ENCODE measurements at regions not wholly inside any gene's neighbourhood (a gene's known extent, or its start where the extent isn't known, plus 50 kb on each side); places are given as distances from the start of the nearest gene placed in this dataset.
"Not testable (repeated sequence)": the region's sequence is repeated elsewhere in the genome, so short reads cannot be mapped to it uniquely, and the experiment has no call there.

DNA sequence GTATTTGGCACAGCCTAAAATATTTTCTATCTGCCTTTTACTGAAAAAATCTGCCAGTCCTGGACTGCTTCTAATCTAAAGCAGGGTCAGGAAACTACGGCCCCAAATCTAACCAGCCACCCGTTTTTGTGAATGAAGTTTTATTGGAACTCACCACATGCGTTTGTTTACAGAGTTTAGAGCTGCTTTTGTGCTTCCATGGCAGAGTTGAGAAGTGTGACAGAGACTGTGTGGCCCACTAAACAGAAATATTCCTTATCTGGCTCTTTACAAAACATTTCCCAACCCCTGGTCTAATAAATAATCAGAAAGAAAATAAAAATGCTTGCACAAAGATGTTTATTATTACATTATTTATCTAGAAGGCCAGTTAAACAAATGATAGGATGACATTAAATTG is 110.2 kb downstream of the COPRS start:
- DNase-seq (ENCODE audit: low spot score) = no peak

DNA sequence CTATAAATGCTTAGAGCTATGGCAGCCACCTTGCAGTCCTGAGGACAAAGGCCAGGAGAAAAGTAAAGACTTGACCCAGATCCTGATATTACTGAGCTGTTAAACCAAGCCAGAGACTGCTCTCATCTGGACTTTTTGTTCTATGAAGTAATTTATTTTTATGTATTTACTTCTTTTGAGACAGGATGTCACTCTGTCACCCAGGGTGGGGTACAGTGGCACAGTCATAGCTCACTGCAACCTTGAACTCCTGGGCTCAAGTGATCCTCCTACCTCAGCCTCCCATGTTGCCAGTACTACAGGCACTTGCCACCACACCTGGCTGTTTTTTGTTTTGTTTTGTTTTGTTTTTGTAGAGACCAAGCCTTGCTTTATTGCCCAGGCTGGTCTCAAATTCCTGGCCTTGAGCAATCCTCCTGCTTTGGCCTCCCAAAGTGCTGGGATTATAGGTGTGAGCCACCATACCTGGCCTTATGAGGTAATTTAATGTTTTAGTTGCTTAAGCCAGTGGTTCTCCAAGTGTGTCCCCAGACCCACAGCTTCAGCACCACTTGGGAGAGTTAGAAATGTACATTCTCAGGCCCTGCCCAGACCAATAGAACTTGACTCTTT is 112.1 kb downstream of the COPRS start:
- DNase-seq (ENCODE audit: low spot score) = no peak

DNA sequence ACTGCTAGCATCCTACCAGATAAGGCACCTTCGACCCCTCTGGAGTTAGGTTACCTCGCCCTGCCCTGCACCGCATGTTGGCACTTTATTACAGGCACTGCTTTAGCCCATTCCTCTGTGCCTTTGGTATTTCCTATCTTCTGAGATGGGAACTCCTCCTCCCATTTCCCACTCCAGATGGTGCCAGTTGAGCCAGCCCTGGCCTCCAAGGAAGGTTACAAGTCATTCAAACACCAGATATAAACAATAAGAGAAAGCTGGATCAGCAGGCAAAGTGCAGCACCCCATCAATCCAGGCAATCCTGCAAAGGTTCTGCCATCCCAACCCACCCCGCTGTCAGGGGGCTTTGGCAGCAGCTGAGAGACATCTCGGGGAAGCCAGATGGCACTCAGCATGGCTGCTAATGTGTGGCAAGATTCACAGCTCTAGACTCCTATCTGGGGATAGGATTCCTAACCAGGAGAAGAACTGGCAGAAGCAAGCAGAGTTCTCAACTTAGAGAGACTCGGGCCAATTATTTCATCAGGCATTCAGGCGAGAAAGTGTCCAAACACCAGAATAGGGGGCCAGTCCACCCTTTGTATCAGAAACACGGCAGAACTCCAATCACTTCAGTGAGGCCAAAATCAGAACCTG is 113.0 kb downstream of the COPRS start:
- DNase-seq (ENCODE audit: low spot score) = no peak

DNA sequence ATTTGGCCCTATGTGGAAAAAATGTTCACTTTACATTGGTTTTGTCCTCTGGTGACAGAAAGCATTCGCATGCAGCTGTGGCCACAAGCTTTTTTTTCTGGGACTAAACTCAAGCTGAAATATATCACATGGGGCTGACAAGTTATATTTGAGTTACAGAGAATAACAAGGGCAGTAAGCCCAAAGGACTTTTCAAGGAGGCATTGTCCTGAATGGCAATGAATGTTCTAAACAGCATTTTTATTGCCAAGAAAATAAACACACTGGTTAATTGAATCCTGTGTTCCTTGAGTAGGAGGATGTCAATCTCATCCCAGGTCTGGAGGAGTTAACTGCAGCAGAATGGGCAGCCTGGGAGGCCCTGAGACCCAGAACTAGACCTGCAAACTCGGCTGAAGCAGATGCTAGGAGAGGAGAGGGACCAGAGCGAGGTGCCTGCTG is 114.5 kb downstream of the COPRS start:
- no peak for DNase-seq (ENCODE audit: low spot score)

DNA sequence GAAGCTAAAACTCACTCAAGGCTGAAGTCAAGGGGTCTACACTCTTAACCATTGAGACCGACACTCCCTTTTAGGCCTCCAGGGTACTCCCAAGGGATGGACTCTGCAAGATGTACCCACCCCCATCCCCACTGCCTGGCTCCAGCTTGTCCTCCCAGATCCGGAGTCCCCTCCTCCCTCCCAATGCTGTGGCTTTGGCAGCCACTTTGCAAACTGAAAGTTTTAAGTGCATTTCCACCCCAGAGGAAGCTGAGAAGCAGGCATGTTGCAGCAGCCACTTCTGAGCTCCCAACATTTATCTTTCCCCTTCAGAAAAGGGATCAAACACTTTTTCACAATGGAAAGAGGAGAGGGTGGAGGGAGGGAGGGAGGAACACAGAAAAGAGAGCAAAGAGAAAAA is 115.2 kb downstream of the COPRS start:
- DNase-seq (ENCODE audit: low spot score) = no peak

DNA sequence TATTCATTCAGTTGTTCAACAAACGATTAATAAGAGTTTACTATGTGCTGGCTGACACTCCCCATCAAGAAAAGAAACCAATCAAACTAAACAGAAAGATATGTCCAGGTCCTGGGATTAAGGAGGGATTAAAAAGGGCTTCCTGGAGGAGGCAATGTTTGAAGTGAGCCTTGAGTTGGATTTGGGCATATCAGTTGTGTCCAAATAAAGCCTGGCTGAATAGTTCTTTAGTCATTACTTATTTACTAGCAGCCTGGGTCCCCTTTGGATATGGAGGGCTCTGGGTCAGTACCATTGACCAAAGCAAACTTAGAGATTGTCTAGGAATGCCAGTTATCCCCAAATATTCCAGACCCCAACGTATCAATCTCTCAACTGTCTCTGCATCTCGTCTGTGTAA is 117.7 kb downstream of the COPRS start:
- DNase-seq (ENCODE audit: low spot score) = no peak

DNA sequence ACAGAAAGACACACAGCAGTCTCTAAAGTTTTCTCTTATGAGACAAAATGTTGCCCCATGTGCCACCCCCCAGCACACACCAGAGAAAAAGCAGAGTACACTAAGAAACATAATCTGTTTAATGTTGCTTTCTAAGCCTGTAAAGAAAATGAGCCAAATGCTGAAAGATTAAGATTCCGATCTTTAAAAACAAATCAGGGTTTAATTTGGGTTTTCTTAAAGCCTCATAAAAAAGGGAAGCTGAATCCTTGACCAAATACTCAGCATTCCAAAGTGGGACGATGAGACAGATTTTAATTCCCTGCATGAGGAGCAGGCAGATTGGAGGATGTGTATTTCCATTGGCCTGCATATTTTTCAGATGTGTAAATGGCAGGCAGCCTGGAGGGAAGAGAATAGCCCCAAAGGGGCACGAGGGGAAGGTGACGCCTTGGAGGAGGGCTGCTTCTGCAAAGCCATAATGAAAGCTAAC is 118.4 kb downstream of the COPRS start:
- peak; percentile 33 for DNase-seq (ENCODE audit: low spot score)

DNA sequence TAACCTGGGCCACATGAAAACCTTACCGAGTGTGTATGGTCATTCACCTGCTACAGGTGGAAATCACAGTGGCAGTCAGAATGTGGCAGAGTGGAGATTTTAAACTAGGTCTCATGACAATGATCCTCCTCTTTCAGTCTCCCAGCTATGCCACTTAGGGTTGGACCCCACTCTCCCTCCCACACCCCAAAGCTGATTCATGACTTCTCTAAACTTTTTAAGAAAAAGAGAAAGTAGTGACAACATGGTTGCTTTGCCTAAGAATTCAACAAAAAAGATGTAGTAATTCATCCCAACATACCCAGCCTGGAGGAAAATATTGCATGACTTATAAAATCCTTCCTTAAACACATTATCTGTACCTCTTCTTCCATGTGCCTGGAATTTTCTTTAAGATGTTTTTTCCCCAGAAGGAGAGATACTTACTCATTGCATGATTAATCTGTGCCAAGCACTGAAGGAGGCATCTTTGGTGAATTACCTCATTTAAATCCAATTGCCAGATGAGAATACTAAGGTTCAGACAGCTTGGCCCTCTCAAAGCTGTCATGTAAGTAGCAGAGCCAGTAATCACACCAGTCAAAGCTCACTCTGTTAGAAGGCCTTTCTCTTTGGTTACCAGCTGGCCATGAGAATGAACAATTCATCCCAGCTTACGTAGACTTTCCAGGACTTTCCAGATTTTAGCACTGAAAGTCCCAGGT is 119.9 kb downstream of the COPRS start:
- DNase-seq (ENCODE audit: low spot score) = no peak

DNA sequence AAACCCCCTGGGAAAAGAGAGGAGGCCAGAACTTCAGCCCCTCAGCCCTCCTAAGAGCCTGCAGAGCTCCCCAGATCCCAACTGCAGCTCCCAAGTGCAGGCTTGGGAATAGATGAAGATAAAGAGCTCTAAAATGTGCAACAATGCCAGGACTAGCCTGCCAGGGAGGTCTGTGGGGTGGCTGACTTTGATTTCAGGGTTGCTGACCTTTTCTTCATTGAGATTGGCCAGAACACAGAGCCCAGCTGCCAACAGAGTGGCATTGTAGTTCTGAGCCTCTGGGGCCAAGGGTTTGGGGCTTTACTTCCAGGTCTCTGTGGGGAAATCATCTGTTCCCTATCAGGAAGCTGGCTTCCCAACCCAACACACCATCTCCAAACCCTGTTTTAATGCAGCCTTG is 120.6 kb downstream of the COPRS start:
- DNase-seq (ENCODE audit: low spot score) = no peak

DNA sequence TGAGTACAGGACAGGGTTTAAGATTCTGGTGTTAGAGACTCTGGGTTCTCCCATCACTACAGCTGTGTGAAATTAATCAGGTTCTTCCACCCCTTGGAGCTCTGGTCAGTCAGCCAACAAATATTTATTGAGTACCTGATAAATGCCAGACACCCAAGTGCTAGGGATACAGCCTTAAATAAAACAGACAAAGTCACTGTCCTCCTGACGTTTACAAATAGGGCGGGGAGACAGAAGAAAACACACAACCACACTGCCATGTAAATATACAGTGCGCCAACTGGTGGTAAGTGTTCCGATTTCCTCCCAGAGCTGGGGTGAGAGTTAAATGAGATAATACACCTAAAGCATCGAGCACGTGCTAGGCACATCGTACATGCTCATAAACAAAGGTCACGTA is 121.0 kb downstream of the COPRS start:
- no peak for DNase-seq (ENCODE audit: low spot score)

DNA sequence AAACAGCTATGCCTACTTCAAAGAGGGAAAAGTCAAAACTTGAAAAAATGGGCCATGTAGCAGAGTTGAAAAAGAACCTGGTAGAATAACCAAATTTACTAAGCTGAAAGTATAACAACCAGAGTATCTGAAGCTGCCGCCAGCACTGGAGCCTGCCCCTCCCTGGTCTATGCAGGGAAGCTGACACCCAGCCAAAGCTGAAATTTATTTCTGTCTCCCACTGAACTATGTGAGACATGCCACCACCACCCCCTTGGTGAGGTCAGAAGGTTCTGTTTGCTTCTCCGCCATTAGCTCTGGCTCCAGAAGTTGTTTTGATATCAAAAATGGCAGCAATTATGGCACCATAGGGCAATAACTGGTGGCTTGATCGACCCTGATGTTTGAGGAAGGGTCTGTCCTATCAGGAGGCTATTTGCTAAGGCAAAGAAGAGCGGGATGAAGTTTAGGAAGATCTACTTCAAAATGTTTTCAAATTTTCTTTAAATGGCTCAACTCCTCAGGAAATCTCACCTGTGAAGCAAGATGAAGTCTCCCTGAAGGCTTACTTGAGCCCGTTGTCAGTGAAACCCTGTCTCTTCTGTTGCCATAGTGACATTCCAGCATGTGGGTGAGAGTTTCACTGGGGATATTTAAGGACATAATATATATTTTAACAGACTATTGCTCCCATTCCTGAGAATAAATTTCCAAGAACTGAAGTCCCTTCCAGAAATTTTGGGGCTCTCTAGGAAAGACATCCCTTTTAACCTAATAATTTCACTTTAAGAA is 122.0 kb downstream of the COPRS start:
- DNase-seq (ENCODE audit: low spot score) = no peak

DNA sequence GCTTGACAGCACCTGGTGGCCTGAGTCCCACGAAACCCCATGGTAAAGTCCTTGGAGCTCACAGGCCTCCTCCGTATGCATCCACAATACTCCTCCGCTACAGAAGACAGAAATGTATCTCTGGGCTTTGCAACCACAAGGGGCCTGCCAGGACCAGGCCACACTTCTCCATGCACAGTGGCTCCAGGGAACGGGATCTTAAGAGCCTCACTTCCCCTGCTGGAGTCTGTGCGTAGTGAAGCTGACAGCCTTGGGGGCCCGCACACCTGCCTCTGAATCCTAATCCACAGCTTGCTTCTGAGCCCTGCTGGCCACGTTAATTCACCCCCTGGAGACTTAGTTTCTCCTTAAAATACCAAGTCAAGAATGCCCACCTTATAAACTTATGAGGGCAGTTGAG is 125.7 kb downstream of the COPRS start:
- no peak for DNase-seq (ENCODE audit: low spot score)

DNA sequence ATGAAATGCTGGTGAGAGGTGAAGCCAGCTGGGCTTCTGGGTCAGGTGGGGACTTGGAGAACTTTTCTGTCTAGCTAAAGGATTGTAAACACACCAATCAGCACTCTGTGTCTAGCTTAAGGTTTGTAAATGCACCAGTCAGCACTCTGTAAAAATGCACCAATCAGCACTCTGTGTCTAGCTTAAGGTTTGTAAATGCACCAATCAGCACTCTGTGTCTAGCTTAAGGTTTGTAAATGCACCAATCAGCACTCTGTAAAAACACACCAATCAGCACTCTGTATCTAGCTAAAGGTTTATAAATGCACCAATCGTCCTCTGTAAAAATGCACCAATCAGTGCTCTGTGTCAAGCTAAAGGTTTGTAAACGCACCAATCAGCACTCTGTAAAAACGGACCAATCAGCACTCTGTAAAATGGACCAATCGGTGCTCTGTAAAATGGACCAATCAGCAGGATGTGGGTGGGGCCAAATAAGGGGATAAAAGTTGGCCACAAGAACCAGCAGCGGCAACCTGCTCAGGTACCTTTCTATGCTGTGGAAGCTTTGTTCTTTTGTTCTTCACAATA is 127.4 kb downstream of the COPRS start:
- DNase-seq (ENCODE audit: low spot score) = not testable (repeated sequence)

DNA sequence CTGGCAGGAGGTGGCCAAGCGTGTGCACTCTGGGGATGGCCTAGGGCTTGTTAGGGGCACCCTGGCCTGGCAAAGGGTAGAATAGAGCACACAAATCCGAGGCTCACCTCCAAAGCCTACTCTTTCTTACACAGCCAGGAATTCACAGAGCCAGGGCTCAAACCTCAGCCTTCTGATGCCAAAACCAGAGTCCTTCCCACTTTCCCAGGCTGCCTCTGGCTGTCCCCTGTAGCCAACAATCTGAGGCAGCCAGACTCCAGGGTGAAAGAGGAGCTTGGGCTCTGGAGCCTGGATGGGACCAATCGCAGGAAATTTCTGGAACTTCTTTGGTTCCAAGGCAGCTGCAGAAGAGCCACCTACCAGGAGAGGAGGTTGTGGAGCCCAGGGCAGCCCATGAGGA is 127.9 kb downstream of the COPRS start:
- no peak for DNase-seq (ENCODE audit: low spot score)

DNA sequence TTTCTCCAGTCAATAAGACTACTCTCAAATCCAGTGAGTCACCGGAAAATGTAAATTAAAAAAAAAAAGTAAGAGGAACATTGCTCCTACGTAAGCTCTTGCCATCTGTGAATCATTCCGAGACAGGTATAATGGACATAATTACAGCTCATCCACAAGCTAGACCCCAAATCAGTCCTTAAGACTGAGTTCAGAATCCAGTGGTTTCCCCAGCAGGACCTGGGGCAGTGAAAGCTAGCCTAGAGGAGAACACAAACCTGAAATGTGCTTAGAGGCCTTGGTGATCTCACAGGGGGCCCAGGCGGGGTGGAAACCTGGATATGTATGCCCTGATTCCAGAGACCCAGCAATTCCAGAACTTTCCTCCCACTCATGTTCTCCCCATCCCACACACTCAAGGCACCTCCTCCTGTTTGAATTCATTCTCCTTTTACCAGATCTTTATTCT is 132.0 kb downstream of the COPRS start:
- DNase-seq (ENCODE audit: low spot score) = no peak

DNA sequence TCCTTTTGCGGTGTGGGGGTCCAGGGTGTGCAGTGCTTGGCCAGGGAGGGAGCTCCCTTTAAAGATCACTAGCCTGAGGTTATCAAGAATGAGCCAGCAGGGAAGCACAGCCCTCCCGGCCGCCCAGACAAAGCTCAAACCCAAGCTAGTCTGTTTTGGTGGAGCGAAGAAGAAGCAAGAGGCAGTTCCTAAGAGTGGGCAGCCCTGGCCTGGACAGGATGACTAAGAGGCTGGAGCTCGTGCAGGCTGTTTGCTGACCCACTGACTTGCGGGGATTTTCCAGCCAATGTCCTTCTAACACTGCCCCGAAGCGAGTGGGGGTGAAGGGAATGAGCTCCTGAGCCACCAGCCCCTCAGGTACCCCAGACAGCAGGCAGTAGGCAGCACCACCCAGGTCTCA is 134.4 kb downstream of the COPRS start:
- no peak for DNase-seq (ENCODE audit: low spot score)

DNA sequence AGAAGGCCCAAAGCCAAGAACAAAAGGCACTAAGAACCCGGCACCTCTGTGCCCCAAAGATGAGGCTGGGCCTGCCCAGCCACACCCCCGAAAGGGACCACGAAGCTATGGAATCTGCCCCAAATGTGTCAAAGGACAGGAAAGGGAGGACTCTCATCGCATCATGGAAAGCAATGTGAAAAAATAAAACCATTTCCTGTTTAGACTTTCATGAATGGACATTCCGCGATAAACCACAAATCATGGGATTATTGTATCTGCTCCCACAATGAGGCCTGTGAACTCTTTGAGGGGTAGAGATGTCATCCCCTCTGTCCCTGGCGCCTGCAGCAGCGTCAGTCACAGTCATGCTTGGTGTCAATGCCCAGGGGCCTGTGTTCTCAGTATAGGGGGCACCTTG is 135.0 kb downstream of the COPRS start:
- DNase-seq (ENCODE audit: low spot score) = no peak

DNA sequence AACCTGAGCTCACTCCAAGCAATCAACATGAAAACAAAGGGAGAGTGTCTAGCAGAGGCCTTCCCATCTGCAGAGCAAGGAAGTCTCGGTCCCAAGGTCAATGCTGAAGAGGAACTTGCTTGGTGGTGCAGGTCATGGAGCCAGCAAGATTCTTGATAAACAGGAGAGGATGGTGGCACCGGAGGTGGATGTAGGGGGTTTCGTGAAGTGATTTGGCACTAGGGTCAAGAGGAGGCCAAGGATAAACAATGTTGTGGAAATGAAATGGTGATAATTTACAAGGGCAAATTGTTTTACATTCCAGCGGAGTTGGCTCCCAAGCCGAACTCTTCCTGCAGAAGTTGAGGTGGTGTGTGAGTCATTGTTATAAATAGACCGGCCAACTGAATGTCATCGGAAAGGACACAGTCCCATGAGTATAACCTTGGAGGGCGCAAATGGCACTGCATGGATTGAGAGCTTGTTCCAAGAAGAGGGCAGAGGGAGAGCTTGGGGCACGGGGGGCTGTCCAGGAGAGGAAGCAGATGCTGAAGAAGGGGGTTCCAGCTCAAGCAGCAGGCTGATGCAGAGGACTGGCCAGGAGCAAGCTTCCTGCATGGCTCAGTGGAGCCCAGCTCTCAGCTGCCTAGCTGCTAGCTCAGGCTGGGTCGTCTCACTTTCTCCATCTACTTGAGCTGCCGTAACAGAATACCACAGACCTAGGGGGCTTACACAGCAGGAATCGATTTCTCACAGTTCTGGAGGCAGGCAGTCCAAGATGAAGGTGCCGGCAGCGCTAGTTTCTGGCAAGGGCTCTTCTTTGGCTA is 136.6 kb downstream of the COPRS start:
- no peak for DNase-seq (ENCODE audit: low spot score)

DNA sequence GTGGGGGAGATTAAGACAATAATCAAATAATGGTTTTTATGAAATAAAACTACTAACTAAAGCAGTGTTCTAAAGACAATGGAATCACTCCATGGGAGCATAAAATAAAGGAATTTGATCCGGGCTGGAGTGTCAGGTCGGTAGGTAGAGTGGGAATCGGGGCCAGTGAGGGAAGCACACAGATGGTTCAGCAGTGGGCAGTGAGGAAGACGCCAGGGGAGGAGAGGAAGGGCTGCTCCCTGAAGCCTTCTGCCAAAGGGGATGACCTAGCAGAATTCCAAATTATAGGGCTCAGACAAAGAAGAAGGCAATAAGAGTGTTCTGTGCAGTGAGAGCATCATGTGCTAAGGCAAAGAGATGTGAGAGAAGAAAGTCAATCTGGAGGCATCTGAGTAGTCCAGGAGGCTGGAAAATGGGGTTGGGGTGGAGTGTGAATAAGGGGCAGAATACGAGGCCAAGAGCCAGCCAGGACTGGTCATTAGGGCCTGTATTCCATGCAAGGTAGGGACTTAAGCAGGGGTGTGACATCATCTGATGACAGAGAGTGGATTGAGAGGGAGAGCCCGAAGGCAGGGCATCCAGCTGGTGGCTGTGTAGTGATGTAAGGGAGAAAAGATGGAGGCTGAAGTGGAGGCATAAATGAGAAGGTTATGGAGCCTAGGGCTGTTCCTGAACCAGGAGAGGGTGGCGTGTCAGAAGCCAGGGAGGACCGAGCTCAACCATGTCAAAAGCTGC is 137.6 kb downstream of the COPRS start:
- no peak for DNase-seq (ENCODE audit: low spot score)

DNA sequence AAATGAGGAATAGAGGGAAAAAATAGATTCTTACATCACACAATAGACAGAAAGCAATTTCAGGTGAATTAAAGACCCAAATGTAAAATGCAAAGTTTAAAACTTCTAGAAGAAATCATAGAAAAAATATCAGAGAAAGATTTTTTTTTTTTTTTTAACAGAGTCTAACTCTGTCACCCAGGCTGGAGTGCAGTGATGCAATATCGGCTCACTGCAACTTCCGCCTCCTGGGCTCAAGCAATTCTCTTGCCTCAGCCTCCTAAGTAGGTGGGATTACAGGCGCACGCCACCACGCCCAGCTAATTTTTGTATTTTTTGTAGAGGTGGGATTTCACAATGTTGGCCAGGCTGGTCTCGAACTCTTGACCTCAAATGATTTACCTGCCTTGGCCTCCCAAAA is 141.8 kb downstream of the COPRS start:
- not testable (repeated sequence) for DNase-seq (ENCODE audit: low spot score)
